Kidney (tissue), 13 donors: ENCODE measurements at regions not wholly inside any gene's neighbourhood (a gene's known extent, or its start where the extent isn't known, plus 50 kb on each side); places are given as distances from the start of the nearest gene placed in this dataset.
"Not testable (repeated sequence)": the region's sequence is repeated elsewhere in the genome, so short reads cannot be mapped to it uniquely, and the experiment has no call there.

Source experiments
- DNase-seq, 5 donors: peaks; one replicate each; pipeline ENCODE4 v3.0.0-alpha.2; 2013 to 2020
- FAIRE-seq: peaks from 2 replicates; lab custom pipeline; 2012; peaks lifted over from hg19 to GRCh38; lab: Jason Lieb, UNC
- H3K27ac ChIP-seq, 2 donors: one replicate each; pipeline ENCODE4 v1.7.0; 2013; ENCODE audit warnings: low read depth in 2 of 2, low read length in 2 of 2, inconsistent platforms in 1 of 2
- H3K27me3 ChIP-seq: one replicate; pipeline ENCODE4 v1.7.1; 2013; ENCODE audit warnings: low read length, inconsistent platforms; ENCODE audit not compliant: control insufficient read depth, insufficient read depth
- H3K36me3 ChIP-seq, 3 donors: one replicate each; pipeline versions ENCODE4 v1.7.0 to v1.7.1; 2013; ENCODE audit warnings: low read length in 3 of 3, control low read depth in 1 of 3, inconsistent platforms in 1 of 3; ENCODE audit not compliant: insufficient read depth in 3 of 3, control insufficient read depth in 2 of 3
- H3K4me1 ChIP-seq, 3 donors: one replicate each; pipeline versions ENCODE4 v1.7.0 to v1.7.1; 2013; ENCODE audit warnings: low read length in 3 of 3, inconsistent platforms in 1 of 3, low read depth in 1 of 3; ENCODE audit not compliant: control insufficient read depth in 2 of 3, insufficient read depth in 2 of 3
- H3K4me3 ChIP-seq, 3 donors: one replicate each; pipeline versions ENCODE4 v1.7.0 to v1.8.1; 2013; ENCODE audit warnings: low read length in 3 of 3, control low read depth in 1 of 3, inconsistent platforms in 1 of 3
- H3K9ac ChIP-seq, 3 donors: one replicate each; pipeline versions ENCODE4 v1.7.0 to v1.7.1; 2013; ENCODE audit warnings: low read length in 3 of 3, control low read depth in 1 of 3, inconsistent platforms in 1 of 3
- H3K9me3 ChIP-seq, 3 donors: one replicate each; pipeline versions ENCODE4 v1.7.0 to v1.7.1; 2013; ENCODE audit warnings: low read length in 3 of 3, control low read depth in 1 of 3, inconsistent platforms in 1 of 3; ENCODE audit not compliant: control insufficient read depth in 2 of 3, insufficient read depth in 1 of 3
- CTCF ChIP-seq: IDR thresholded peaks from 3 replicates; pipeline ENCODE4 v1.5.1; 2012; ENCODE audit warnings: mild to moderate bottlenecking, moderate library complexity, borderline replicate concordance; ENCODE audit not compliant: insufficient read depth; ENCODE audit errors: extremely low read depth
- intact Hi-C: fragments of 100-400 bp; cut with DNase I; formaldehyde crosslinking; loops from one replicate; pipeline ENCODE4 v1.11.1; 2022
- donor health status: control.
- donor health status: control.
- donor health status: control.
- donor health status: control.
- donor health status: control.
- donor health status: DM: yes; HTN: yes; CAD: no.
- donor health status: Normal renal cell carcinoma (clear cell type).

- intact Hi-C loops = no loop called here
- Histone ChIP-seq H3K4me3 (no peak overlapping the region), H3K9ac (no peak overlapping the region), H3K27ac (no peak overlapping the region), H3K4me1 (no peaks in the 10 kb centered on the region), H3K27me3 (no peaks in the 10 kb centered on the region), H3K36me3 (no peaks in the 10 kb centered on the region), H3K9me3 (no peaks in the 10 kb centered on the region)
- FAIRE-seq = no peak
- TF ChIP-seq CTCF = no peak
- DNase-seq = peak in 2 of 5 donors; percentile 16 to 44
Observed at GRCh38 chr14:38047195-38047902, 160.4 kb upstream of the SSTR1 start.

- H3K27me3 ChIP-seq = no peaks in the 10 kb centered on the region
- DNase-seq (peak in 2 of 5 donors; percentile 41 to 65), FAIRE-seq (no peak)
- no peak overlapping the region for H3K27ac ChIP-seq
- H3K4me3 ChIP-seq = no peak overlapping the region
- no peak overlapping the region for H3K9ac ChIP-seq
- no peaks in the 10 kb centered on the region for H3K9me3 ChIP-seq
- H3K4me1 ChIP-seq = peaks cover 0 to 2% (median 0%) of the 10 kb centered on the region in 3 donors
- TF ChIP-seq CTCF = no peak
- intact Hi-C loops = no loop called here
- H3K36me3 ChIP-seq = no peaks in the 10 kb centered on the region
Observed at GRCh38 chr14:38053666-38054065, 154.0 kb upstream of the SSTR1 start.

- intact Hi-C loops = no loop called here
- no peak overlapping the region for H3K27ac ChIP-seq
- no peak for DNase-seq
- H3K27me3 ChIP-seq = no peaks in the 10 kb centered on the region
- no peaks in the 10 kb centered on the region for H3K36me3 ChIP-seq
- H3K4me1 ChIP-seq = peaks cover 0 to 2% (median 0%) of the 10 kb centered on the region in 3 donors
- H3K9ac ChIP-seq = no peak overlapping the region
- no peaks in the 10 kb centered on the region for H3K9me3 ChIP-seq
- TF ChIP-seq CTCF = no peak
- no peak overlapping the region for H3K4me3 ChIP-seq
- no peak for FAIRE-seq
Observed at GRCh38 chr14:38056270-38056669, 151.4 kb upstream of the SSTR1 start.

- DNase-seq, H3K36me3 ChIP-seq, H3K9me3 ChIP-seq, FAIRE-seq, intact Hi-C loops, H3K9ac ChIP-seq, H3K27me3 ChIP-seq, H3K4me1 ChIP-seq, H3K4me3 ChIP-seq, H3K27ac ChIP-seq: not testable (repeated sequence)
Observed at GRCh38 chr14:38062223-38062622, 145.5 kb upstream of the SSTR1 start.
